Activated T-cell treated with anti-CD3 and anti-CD28 coated beads, Interleukin-2, amount 50 U/mL, for 48 hours (primary cell): ENCODE measurements at regions not wholly inside any gene's neighbourhood (a gene's known extent, or its start where the extent isn't known, plus 50 kb on each side); places are given as distances from the start of the nearest gene placed in this dataset.

Source experiments
- DNase-seq, 2 experiments: peaks; one replicate each; pipeline ENCODE4 v3.0.0-alpha.2; 2020

- DNase-seq: no peak
Measured at GRCh38 chr22:22035771-22036314, 53.3 kb upstream of the TOP3B start.

DNA sequence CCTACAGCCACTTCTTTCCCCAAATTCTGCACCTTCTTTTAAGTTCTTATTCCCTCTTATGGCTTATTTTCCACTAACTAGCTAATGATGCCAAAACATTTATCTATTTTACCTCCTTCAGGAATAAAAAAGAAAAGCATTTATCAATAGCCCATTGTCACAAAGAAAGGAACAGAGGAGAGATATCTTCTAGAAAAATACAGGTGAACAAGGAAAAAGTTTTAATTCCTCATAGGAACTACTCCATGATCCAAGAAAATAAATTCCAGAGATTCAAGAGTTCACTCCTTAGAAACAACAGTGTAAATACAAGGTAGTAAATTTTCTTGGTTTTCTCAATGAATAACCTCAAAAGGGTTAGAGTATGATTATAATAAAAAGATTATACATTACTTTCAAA, 52.6 kb upstream of the TOP3B start:
- DNase-seq: no peak

DNA sequence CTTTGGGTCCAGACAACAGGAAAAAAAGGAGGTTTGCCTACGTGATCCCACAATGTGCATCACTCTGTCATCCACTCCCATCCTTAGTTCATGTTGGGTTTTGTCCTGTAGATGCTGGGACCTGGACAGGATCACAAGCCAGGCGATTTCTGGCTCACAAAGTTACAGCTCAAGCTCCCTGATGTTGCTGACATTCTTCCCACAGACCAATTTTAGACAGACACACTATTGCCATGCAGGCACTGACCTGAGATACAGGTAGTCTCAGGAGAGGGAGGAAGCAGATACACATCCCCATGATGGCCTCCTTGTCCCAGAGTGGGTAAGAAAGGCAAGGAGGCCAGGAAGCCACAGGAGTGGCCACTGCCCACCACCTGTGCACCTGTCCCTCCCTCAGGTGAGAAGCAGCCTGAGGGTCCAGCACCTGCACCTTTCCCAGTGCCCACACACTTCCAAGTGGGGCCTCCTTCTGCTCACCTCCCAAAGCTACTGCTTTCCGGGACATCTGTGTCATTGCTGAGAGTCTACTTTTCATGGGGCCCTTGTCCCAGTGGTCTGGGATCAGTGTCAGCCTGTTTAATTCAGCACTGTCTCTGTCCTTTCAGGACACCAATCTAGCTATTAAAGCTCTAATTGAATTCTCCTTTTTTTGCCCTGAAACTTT, 52.0 kb upstream of the TOP3B start:
- no peak for DNase-seq

GRCh38 chr22:22033803-22034468, 51.3 kb upstream of the TOP3B start:
- no peak for DNase-seq

GRCh38 chr22:22032906-22033802, 50.6 kb upstream of the TOP3B start:
- DNase-seq: no peak

- no peak for DNase-seq
Measured at GRCh38 chr22:22032099-22032905, 49.7 kb upstream of the TOP3B start.
